OCI-LY3 (cell line): ENCODE measurements at regions not wholly inside any gene's neighbourhood (a gene's known extent, or its start where the extent isn't known, plus 50 kb on each side); places are given as distances from the start of the nearest gene placed in this dataset.

ENCODE experiments used
- EZH2phosphoT487 ChIP-seq: fragments of 200-600 bp; shearing (Covaris generic); IDR thresholded peaks from 2 replicates; pipeline ENCODE4 v1.6.1; 2018; ENCODE audit warnings: antibody characterized with exemption, mixed run types, low read depth
- TF ChIP-seq, protein P1 (sequence below): fragments of 200-600, 300-600 bp; sonication (generic); IDR thresholded peaks from 2 replicates; pipeline ENCODE4 v1.5.1; 2014; ENCODE audit warnings: antibody characterized with exemption, low read length, low read depth

- TF ChIP-seq, protein P1, sequence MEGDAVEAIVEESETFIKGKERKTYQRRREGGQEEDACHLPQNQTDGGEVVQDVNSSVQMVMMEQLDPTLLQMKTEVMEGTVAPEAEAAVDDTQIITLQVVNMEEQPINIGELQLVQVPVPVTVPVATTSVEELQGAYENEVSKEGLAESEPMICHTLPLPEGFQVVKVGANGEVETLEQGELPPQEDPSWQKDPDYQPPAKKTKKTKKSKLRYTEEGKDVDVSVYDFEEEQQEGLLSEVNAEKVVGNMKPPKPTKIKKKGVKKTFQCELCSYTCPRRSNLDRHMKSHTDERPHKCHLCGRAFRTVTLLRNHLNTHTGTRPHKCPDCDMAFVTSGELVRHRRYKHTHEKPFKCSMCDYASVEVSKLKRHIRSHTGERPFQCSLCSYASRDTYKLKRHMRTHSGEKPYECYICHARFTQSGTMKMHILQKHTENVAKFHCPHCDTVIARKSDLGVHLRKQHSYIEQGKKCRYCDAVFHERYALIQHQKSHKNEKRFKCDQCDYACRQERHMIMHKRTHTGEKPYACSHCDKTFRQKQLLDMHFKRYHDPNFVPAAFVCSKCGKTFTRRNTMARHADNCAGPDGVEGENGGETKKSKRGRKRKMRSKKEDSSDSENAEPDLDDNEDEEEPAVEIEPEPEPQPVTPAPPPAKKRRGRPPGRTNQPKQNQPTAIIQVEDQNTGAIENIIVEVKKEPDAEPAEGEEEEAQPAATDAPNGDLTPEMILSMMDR = no peak
- TF ChIP-seq EZH2phosphoT487 = no peak
Measured at GRCh38 chr10:44853796-44854195, 57.3 kb upstream of the TMEM72 start.
